ENCODE measurements at regions not wholly inside any gene's neighbourhood (a gene's known extent, or its start where the extent isn't known, plus 50 kb on each side); places are given as distances from the start of the nearest gene placed in this dataset.
"Not testable (repeated sequence)": the region's sequence is repeated elsewhere in the genome, so short reads cannot be mapped to it uniquely, and the experiment has no call there.

DNA sequence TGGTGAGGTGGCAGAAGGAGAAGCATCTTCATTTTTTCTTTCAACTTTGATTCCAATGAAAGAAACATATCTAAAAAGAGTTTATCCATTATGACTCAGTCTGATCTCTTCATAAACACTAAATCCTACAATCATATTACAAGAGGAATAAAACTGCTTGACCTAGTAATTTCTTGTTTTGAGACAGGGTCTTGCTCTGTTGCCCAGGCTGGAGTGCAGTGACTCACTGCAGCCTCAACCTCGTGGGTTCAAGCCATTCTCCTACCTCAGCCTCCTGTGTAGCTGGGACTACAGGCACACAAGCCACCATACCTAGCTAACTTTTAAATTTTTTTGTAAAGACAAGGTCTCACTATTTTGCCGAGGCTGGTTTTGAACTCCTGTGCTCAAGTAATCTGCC, 147.2 kb downstream of the NDUFA12 start:
- no peak for DNase-seq

DNA sequence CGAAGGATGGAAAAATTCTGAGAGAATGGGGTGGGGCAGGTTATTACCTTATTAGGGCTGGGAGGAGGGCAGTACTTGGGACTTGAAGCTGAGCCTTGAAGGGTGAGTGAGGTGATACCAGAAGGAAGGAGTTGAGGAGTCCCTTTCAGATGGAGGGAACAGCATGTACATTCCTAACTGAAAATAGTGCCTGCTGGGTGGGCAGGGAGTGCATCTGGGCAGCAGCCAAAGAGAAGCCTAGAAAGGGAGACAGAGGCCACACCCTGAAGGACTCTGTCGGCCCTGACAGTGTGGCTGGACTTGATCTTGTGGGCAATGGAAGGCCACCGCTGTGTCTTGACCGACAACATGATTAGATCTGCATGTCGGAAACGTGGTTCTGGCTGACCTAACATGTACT, 147.6 kb downstream of the NDUFA12 start:
- no peak for DNase-seq

DNA sequence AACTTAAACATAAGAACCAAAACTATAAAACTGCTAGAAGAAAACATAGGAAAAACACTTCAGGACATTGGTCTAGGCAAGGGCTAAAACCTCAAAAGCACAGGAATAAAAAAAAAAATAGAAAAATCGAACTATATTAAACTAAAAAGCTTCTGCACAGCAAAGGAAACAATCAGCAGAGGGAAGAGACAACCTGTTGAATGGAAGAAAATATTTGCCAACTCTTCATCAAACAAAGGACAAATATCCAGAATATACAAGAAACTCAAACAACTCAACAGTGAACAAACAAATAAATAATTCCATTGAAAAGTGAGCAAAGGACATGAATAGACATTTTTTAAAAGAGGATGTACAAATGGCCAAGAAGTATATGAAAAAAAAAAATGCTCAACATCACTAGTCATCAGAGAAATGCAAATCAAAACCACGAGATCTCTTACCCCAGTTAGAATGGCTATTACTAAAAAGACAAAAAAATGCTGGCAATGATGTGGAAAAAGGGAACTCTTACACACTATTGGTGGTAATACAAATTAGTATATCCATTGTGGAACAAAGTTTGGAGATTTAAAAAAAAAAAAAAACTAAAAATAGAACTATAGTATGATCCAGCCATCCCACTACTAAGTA, 152.0 kb downstream of the NDUFA12 start:
- no peak for DNase-seq

DNA sequence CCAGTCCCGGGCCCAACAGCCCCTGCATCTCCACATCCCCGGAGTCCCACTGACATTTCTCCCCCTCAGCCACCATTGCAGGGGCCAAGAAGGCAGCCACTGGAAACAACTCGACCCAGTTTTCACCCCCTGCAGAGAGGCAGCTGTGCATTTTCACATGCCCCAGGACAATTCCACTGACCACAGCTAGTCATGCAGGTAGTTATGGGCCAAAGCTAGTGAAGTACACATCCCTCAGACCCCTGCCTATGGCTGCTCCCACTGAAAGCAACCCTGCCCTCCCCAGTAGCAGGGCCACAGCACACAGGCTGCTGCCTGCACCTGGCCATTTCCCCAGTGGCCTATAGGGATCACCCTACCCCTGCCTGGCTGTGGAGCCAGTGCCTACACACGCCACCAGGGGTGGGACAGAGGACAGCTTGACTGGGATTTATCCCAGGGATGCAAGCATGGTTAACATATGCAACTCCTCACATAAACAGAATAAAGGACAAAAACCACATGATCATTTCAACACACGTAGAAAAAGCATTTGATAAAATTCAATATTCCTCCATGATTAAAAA, 154.0 kb downstream of the NDUFA12 start:
- DNase-seq = no peak

DNA sequence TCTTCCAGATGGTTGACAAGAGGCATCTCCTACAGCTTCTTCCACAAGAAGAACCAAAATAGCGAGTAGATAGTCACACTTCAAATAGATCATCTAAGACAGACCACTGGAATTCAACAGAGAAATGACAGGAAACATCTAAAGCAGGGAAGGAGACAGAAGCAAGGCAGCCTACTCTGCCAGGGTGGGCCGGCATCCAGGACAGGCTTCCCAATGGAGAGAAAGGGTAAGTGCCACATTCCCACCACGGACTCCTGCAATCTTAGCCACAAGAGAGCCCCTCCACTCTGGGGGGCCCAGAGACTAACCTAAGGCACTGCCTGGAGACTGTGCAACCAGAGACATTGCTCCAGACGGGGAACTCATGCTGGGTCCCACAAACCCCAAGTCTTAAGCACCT, 154.5 kb downstream of the NDUFA12 start:
- no peak for DNase-seq

DNA sequence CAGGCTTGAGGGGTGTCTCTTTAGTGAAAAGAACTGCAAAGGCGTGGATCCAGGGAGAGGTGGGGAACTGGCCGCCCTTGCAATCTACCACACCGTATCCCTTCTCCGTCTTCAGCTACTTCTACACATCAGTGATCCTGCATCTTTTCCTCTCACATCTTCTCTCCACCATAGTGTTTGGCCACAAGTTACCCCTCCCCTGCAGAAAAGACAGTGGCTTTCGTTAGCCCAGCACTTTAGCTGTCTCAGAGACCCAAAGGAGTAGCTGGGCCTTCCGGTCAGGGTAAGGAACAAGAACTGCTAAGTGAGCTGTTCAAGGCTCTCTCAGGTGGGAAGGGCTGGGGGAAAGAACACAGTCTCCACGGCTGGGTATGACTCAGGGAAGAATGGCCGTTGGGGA, 158.4 kb downstream of the NDUFA12 start:
- DNase-seq = no peak

DNA sequence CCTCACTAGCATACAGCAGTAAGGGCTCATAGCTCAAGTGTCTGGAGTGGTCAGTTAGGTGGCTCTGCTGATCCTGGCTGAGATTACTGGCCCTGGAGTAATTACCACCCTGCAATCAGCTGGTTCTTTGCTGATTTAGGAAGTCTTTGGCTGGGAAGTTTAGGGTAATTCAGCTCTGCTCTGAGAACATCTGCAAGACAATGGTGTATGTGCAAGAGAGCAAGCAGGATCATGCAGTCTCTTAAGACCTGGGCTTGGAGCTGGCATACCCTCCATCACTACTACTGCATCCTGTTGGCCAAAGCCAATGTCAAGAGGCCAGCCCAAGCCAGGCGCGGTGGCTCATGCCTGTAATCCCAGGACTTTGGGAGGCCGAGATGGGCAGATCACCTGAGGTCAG, 159.0 kb downstream of the NDUFA12 start:
- DNase-seq = no peak

DNA sequence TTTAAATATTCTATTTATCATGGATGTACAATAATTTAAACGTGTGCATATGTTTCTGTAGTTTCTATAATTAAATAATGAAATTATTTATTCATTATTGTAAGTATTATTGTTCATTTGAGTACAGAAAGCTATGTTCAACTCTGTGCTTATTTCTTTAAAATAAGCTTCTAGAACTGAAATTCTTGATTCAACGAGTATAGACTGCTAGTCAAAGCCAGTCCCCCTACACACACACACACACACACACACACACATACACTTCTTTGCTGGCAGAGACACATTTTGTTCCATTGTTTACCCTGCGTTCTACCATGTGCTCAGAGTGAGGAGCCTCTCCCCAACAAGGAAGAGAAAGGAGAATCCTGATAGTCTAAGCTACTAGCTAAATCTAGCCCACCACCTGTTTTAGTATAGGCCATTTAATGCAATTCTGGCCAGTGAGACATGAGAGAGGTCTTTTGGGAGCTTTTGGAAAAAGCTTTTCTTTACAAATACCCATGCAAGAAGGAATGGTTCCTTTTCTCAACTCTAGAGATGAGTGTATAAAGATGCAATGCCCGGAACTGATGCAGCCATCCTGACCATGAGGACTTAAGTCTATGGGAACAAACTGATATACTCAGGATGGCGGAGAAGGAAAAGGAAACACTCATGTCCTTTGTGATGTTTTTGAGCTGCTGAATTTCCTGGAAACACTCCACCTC, 161.4 kb downstream of the NDUFA12 start:
- no peak for DNase-seq

DNA sequence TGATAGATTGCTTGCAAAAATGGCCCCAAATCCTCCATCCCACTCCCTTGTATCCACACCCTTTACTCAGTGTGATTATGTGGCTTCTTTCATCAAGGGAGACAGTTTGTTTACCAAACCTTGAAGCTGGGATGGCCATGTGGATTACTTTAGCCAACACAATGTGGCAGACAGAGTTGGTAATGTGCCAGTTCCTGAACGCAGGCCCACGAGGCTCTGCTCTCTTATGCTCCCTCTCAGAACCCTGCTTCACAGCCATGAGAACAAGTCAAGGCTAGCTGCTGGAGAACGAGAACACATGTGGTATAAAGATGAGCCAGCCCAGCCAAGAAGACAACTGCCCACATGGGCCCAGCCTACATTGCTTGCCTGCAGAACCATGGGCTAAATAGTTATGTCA, 162.3 kb downstream of the NDUFA12 start:
- no peak for DNase-seq

DNA sequence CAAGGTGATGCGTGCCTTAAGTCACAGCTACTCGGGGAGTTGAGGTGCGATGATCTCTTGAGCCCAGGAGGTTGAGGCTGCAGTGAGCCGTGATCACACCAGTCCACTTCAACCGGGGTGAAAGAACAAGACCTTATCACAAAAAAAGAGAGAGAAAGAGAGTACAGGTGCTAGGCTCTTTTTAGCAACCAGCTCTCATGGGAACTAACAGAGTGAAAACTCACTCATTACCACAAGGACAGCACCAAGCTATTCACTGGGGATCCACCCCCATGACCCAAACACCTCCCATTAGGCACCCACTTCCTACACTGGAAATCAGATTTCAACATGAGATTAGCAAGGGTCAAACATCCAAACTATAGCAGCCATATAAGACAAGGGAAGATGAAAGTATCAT, 164.2 kb downstream of the NDUFA12 start:
- DNase-seq = no peak

DNA sequence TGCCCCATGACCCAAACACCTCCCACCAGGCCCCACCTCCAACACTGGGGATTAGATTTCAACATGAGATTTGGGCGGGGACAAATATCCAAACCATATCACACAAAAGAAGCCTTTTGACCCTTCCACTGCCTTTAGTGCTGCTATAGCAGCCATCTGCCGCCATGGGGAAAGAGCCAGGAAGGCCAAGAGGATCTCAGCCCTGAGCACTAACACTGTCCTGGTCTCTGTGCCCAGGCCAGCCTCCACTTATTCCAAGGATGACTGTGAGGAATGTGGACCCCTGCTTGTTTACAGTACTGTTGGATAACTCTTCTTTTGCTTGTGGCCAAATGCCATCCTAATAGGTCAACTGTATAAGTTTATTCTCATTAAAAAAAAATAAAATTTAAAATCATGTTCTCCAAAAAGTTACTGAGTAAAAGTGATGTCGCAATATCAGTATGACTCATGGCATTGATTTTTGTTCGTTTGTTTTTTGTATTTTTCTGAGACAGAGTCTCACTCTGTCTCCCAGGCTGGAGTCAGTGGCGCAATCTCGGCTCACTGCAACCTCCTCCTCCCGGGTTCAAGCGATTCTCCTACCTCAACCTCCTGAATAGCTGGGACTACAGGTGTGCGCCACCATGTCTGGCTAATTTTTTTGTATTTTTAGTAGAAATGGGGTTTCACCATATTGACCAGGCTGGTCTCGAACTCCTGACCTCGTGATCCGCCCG, 166.4 kb downstream of the NDUFA12 start:
- DNase-seq = not testable (repeated sequence)

DNA sequence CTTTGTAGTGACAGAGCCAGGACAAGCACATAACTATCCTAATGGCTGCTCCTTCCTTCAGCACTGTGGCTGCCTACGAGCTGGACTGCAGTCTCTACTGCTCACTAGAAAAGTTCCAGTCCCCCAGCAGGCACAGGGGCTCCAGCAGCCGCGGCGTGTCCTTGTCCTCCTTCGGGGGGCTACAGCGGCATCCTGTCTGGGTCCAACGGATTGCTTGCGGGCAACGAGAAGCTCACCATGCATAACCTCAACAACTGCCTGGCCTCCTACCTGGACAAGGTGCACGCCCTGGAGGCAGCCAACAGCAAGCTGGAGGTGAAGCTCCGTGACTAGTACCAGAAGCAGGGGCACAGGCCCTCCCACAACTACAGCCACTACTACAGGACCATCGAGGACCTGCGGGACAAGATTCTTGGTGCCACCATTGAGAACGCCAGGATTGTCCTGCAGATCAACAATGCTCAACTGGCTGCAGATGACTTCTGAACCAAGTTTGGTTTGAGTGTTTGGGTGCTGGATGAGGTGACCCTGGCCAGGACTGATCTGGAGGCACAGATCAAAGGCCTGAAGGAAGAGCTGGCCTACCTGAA, 169.4 kb downstream of the NDUFA12 start:
- DNase-seq = no peak

DNA sequence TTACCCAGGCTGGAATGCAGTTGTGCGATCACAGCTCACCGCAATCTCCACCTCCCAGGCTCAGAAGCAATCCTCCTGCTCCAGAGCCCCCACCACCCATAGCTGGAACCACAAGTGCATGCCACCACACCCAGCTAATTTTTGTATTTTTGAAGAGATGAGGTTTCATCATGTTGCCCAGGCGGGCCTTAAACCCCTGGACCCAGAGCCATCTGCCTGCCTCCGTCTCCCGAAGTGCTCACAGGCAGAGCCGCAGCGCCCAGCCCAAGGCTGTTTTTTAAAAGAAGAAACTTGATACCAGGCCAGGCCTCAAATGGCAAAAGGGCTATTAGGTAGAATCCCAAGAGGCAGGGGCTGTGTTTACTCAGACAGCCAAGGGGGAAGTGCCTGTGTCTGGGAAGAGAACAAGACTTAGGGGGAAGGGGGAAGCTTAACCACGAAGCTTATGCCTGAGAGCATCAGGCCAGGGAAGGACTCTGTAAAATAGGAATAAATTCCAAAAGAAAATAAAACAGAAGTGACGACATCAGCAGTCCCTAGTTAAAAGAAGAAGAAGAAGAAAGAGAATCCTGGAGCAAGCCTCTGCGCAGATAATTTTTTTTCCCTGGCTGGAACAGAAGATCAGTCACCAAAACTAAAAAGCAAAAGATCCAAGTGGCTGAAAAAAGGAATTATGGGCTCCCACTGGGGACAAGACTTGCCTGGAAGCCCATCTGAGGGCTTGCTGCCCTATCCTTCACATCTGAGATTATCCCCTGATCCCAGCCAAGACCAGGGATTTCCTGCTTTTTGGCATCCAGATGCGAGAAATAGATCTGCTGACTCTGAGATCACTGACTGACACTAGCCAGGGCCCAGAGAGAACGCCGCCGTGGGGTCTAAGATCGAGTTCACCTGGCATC, 170.5 kb downstream of the NDUFA12 start:
- no peak for DNase-seq

DNA sequence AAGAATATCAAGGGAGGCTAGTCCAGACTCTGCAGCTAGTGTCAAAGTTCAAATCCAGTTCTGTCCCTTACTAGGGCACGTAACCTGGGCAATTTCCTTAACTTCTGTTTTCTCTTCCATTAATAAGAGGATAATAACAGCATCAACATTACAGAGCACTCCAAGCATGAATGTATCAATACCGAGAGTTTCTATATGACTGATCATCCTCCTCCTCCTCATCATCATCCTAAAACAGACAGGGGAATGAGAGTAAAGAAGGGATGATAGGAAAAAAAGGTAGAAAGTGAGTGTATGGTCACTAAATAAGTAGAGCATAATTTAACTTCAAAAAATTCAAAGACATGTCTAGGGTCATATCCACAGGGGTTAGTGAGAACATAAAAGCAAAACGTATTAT, 171.4 kb downstream of the NDUFA12 start:
- no peak for DNase-seq

DNA sequence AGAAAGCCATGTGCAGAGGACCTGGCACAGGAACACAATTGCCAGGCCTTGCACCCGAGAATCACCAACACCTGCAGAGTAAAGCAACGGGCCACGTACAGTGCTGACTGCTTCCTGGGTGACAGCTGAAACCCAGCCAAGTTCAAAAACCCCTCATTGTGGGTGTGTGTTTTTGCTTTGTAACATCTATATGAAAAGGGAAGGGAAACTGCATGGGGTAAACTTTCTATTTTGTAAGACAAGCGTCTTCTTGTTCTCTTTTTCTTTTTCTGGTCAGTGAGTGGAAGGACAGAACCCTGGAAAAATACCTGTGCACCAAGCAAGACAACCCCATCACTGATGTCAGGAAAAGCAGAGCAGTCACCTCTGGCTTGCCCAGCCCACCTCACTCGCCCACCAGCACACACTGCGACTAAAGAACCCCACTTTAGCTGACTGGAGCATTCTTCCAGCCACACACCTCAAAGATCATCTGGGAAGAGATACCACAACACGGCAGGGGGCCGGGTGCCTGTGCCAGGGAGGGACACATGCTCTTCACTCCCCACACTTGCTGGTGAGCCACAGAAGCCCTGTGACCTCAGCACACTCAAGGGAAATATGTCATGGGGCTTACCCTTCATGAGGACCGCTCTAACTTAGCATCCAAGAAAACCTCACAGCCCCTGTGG, 172.3 kb downstream of the NDUFA12 start:
- DNase-seq = no peak

DNA sequence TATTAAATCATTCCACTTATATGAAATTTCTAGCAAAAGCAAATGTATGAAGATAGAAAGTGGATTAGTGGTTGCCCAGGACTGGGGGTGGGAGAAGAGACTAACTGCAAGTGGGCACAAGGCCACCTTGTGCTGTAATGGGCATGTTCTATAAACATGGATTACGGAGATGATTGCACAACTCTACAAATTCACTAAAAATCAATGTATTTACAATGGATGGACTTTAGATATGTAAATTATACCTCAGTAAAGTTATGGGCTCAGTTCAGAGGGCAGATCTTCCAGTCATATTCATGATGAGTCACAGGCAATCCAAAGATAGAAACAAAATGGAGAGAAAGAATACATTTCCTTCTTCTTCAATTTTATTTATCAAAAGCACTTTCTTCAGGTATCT, 173.9 kb downstream of the NDUFA12 start:
- DNase-seq = no peak

DNA sequence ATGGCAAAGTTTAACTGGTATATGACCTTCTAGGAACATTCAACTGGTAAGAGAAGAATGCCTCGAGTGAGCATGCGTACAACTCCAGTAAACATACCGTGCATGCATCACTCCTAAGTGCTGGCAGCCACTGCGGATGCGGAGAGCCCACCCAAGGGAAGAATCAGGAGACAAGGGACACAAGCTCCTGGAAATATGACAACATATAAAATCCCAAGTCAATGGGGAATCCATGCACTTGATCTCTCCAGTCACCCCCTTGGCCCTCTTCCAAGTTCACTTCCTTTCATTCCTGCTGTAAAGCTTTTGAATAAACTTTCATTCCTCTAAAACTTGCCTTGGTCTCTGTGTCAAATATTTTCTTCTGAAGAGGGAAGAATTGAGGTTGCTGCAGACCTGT, 168.7 kb upstream of the TMCC3 start:
- no peak for DNase-seq

DNA sequence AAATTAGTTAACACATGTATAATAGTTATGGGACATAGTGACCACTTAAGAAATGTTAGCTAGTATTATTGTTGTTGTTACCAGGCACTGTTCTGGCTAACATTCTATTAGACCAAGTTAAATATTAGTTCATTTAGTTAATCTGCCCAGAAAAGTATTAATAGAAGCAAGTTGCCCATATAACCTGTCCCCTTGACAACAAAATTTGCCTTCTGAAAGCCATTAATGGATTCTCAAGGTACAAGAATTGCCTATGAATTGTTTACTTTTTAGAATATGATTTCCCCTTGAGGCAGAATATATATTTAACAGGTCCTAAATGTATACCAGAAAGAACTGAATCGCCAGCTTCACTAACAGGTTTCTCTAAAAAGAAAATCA, 167.3 kb upstream of the TMCC3 start:
- no peak for DNase-seq

DNA sequence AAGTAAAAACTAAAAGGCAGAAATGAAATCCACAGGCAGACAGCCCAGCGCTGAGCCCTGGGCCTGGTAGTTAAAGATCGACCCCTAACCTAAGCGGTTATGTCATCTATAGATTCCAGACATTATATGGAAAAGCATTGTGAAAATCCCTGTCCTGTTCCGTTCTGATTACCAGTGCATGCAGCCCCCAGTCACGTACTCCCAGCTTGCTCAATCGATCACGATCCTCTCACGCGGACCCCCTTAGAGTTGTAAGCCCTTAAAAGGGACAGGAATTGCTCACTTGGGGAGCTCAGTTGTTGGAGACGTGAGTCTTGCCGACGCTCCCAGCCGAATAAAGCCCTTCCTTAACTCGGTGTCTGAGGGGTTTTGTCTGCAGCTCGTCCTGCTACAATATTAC, 166.8 kb upstream of the TMCC3 start:
- not testable (repeated sequence) for DNase-seq

DNA sequence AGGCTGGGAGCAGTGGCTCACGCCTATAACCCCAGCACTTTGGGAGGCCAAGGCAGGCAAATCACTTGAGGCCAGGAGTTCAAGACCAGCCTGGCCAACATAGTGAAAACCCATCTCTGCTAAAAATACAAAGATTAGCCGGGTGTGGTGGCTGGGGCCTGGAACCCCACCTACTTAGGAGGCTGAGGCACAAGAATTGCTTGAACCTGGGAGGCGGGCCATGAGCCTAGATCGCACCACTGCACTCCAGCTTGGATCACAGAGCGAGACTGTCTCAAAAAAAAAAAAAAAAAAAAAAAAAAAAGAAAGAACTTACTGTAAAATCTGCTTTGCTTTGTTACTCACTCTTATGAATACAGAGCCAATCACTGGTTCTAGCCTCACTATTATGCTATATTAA, 166.4 kb upstream of the TMCC3 start:
- DNase-seq = not testable (repeated sequence)

DNA sequence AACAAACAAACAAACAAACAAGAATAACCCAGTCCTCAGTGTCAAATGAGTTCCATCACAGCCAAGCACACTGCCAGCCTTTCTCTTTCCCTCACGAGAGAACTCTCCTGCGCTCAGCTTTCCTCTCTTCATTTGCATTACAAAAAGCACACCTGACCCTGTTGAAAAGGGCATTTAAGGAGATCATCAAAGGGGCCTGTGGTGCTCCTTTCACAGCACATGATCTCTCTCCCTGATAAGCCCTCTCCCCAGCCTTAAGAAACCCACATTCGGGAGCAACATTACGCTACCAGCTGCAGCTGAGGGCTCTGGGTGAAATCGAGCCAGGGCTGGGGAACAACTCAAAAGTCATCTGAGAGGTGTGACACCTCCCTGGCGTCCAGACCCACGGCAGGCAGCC, 165.6 kb upstream of the TMCC3 start:
- DNase-seq = no peak

DNA sequence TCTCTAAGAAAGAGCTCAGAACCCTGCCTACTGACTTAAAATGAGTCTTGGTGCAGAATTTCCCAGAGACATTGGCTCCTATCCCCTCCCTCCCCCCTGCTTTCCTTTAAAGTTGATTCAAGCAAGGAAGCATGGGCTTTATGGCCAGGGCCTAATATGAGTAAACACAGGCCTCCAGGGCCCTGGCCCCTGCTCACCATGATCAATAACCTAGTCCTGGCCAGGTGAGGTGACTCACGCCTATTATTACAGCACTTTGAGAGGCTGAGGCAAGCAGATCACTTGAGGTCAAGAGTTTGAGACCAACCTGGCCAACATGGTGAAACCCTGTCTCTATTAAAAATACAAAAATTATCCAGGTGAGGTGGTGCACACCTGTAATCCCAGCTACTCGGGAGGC, 165.1 kb upstream of the TMCC3 start:
- DNase-seq = no peak

All from NCI-H2227 treated with DMSO at 0.1 percent for 48 hours (cell line).